ENCODE measurements at regions not wholly inside any gene's neighbourhood (a gene's known extent, or its start where the extent isn't known, plus 50 kb on each side); places are given as distances from the start of the nearest gene placed in this dataset.

GRCh38 chr11:88035271-88035670, 140.0 kb downstream of the RAB38 start:
- Histone ChIP-seq H3K56ac (ENCODE audit: insufficient read length, low read depth, low read length) (no peak overlapping the region), H3K79me2 (ENCODE audit: insufficient read depth, low read length) (no peaks in the 10 kb centered on the region), H2AK5ac (ENCODE audit: insufficient read length, low read length) (no peak overlapping the region), H3K27ac (ENCODE audit: insufficient read length, low read depth, low read length) (no peak overlapping the region), H3K23me2 (ENCODE audit: insufficient read length, low read depth, low read length, poor library complexity, severe bottlenecking) (no peaks in the 10 kb centered on the region), H4K5ac (ENCODE audit: insufficient read length, low read depth, low read length) (no peak overlapping the region), H2AFZ (ENCODE audit: low read length) (no peak overlapping the region), H3K4ac (ENCODE audit: low read depth, low read length) (no peak overlapping the region), H3K4me2 (ENCODE audit: insufficient read depth, insufficient read length, low read length) (no peak overlapping the region), H4K8ac (replicated peaks; ENCODE audit: insufficient read length, low read depth, low read length) (no peak overlapping the region), H2BK20ac (ENCODE audit: low read depth, low read length, poor library complexity, severe bottlenecking) (no peak overlapping the region), H4K20me1 (ENCODE audit: control insufficient read depth, insufficient read depth, insufficient read length) (no peaks in the 10 kb centered on the region), H2BK12ac (ENCODE audit: insufficient read length, low read depth, low read length) (no peak overlapping the region), H2BK5ac (ENCODE audit: insufficient read length, low read length) (no peak overlapping the region), H3T11ph (ENCODE audit: low read length) (no peak overlapping the region), H3K79me1 (ENCODE audit: insufficient read depth, low read depth, low read length, poor library complexity, severe bottlenecking) (no peaks in the 10 kb centered on the region), H3K4me1 (ENCODE audit: insufficient read depth, low read length) (0 out of 2 replicates have a peak, but pooled peaks cover 4% of the 10 kb centered on the region), H3K23ac (ENCODE audit: insufficient read length, low read depth, low read length) (no peak overlapping the region), H3K14ac (ENCODE audit: insufficient read depth, low read length) (no peak overlapping the region), H2BK120ac (ENCODE audit: low read depth, low read length, poor library complexity, severe bottlenecking) (no peak overlapping the region), H4K91ac (ENCODE audit: insufficient read length, low read depth, low read length) (no peak overlapping the region), H3K18ac (ENCODE audit: insufficient read length, low read depth, low read length) (no peak overlapping the region), H2BK15ac (ENCODE audit: low read depth, low read length) (no peak overlapping the region), H3K9me3 (ENCODE audit: control insufficient read depth, low read depth, low read length) (no peaks in the 10 kb centered on the region), H3K9ac (ENCODE audit: extremely low read depth, insufficient read length, low read length) (no peak overlapping the region), H3K27me3 (ENCODE audit: insufficient read depth, low read length) (no peaks in the 10 kb centered on the region)
- no peak for TF ChIP-seq CTCF (conservative IDR thresholded peaks at IDR 0.05)
- Mint-ChIP-seq H3K9me3 (peaks cover 2 to 5% of the 10 kb centered on the region in 2 experiments; a peak in 3 of 5 replicates), H3K27me3 (ENCODE audit: low read depth) (no peaks in the 10 kb centered on the region), H3K4me3 (no peak overlapping the region), H3K4me1 (peaks cover 10% of the 10 kb centered on the region in 2 experiments), H3K27ac (no peak overlapping the region), H3K36me3 (ENCODE audit: insufficient read depth in 1 of 3, low read depth in 3 of 3) (peaks cover 0 to 3% (median 2%) of the 10 kb centered on the region in 3 experiments; a peak in 2 of 7 replicates)
- DNase-seq, result no peak
- WGBS (ENCODE audit: extremely low coverage, insufficient read length, low lambda C conversion rate), result no CpG with 5 or more reads among the region's 2 CpGs

Measured in H9 (cell line).